ENCODE measurements at regions not wholly inside any gene's neighbourhood (a gene's known extent, or its start where the extent isn't known, plus 50 kb on each side); places are given as distances from the start of the nearest gene placed in this dataset.
A peak's percentile ranks its signal among the peaks of the same experiment; 100 is the strongest.

- CTCF ChIA-PET, result no interaction called here
- no peak overlapping the region for H3K27ac ChIP-seq
- TF ChIP-seq, protein P1, sequence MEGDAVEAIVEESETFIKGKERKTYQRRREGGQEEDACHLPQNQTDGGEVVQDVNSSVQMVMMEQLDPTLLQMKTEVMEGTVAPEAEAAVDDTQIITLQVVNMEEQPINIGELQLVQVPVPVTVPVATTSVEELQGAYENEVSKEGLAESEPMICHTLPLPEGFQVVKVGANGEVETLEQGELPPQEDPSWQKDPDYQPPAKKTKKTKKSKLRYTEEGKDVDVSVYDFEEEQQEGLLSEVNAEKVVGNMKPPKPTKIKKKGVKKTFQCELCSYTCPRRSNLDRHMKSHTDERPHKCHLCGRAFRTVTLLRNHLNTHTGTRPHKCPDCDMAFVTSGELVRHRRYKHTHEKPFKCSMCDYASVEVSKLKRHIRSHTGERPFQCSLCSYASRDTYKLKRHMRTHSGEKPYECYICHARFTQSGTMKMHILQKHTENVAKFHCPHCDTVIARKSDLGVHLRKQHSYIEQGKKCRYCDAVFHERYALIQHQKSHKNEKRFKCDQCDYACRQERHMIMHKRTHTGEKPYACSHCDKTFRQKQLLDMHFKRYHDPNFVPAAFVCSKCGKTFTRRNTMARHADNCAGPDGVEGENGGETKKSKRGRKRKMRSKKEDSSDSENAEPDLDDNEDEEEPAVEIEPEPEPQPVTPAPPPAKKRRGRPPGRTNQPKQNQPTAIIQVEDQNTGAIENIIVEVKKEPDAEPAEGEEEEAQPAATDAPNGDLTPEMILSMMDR (conservative IDR thresholded peaks at IDR 0.05; ENCODE audit: low read depth), result no peak
- no peak for DNase-seq (ENCODE audit: low spot score)
- POLR2A ChIA-PET (ENCODE audit: low non-redundant PET), result no interaction called here
These were observed 1183.0 kb upstream of the CDH18 start for GRCh38 chr5:21171038-21171437.

DNA sequence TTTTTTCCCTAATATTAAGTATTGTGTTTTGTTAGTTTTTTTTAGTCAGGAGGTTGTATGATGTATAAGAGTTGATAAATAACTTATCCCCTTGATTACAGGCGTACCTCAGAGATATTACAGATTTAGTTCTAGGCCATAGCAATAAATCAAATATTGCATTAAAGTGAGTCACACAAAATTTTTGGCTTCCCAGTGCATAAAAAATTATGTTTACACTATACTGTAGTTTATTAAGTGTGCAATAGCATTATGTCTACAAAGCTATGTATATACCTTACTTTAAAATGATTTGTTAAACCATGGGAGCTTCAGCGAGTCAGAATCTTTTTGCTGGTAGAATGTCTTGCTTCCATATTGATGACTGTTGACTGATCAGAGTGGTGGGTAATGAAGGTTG is 1180.6 kb upstream of the CDH18 start:
- CTCF ChIA-PET, result interaction anchor here (1.4 kb wide), 1 partner anchor 14 kb away, joined by 3 read pairs; no protein-coding TSS in a partner anchor
- H3K27ac ChIP-seq, result no peak overlapping the region
- TF ChIP-seq, protein P1 (conservative IDR thresholded peaks at IDR 0.05; ENCODE audit: low read depth), result no peak
- no peak for DNase-seq (ENCODE audit: low spot score)
- POLR2A ChIA-PET (ENCODE audit: low non-redundant PET), result no interaction called here

GRCh38 chr5:21165344-21165743 is 1177.3 kb upstream of the CDH18 start:
- TF ChIP-seq, protein P1 (conservative IDR thresholded peaks at IDR 0.05; ENCODE audit: low read depth), result no peak
- no peak for DNase-seq (ENCODE audit: low spot score)
- ChIA-PET CTCF (no interaction called here), POLR2A (ENCODE audit: low non-redundant PET) (no interaction called here)
- no peak overlapping the region for H3K27ac ChIP-seq

DNA sequence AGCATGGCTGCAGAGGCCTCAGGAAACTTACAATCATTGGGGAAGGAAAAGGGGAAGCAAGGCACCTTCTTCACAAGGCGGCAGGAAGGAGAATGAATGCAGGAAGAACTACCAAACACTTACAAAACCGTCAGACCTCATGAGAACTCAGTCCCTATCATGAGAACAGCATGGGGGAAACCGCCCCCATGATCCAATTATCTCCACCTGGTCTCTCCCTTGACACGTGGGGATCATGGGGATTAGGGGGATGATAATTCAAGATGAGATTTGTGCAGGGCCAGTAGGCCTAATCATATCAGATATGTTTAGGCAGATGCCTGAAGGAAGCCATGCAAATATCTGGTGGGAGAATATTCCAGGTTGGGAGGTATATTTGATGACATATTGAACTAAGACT is 1176.4 kb upstream of the CDH18 start:
- no peak for DNase-seq (ENCODE audit: low spot score)
- ChIA-PET CTCF (no interaction called here), POLR2A (ENCODE audit: low non-redundant PET) (no interaction called here)
- TF ChIP-seq, protein P1 (conservative IDR thresholded peaks at IDR 0.05; ENCODE audit: low read depth), result no peak
- no peak overlapping the region for H3K27ac ChIP-seq

- ChIA-PET POLR2A (ENCODE audit: low non-redundant PET) (no interaction called here), CTCF (interaction anchor here (0.6 kb wide), 2 partner anchors 86 to 478 kb away, joined by 3 to 5 read pairs; no protein-coding TSS in a partner anchor)
- TF ChIP-seq, protein P1 (conservative IDR thresholded peaks at IDR 0.05; ENCODE audit: low read depth), result no peak
- no peak overlapping the region for H3K27ac ChIP-seq
- peak; percentile 12 for DNase-seq (ENCODE audit: low spot score)
These were observed 1171.6 kb upstream of the CDH18 start for GRCh38 chr5:21159510-21160059.

DNA sequence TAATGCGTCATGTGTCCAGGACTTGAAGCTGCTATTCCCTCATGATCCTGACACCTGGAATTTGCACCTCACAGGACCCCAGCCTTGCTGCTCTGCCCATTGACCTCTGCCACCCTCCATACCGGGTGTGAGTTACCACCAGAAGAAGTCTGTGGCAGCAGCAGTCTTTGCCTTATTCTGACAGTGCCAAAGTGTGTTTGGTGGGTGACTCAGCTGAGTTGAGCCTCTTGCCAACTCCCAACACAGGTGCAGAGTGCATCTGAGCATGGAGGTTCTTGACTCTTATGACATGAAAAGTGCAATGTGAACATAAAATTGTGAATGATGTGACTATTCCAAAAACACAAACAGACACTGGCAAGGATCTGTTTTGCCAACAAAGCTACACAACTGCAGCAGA is 1166.5 kb upstream of the CDH18 start:
- H3K27ac ChIP-seq, result peak overlapping the region; percentile 35; the same call in 1 of the 2 replicates
- ChIA-PET POLR2A (ENCODE audit: low non-redundant PET) (no interaction called here), CTCF (interaction anchor here (1.3 kb wide), 1 partner anchor 14 kb away, joined by 3 read pairs; no protein-coding TSS in a partner anchor)
- DNase-seq (ENCODE audit: low spot score), result peak; percentile 11
- TF ChIP-seq, protein P1 (conservative IDR thresholded peaks at IDR 0.05; ENCODE audit: low read depth), result no peak
